Adrenal gland (tissue), 9 donors: ENCODE measurements at regions not wholly inside any gene's neighbourhood (a gene's known extent, or its start where the extent isn't known, plus 50 kb on each side); places are given as distances from the start of the nearest gene placed in this dataset.
A peak's percentile ranks its signal among the peaks of the same experiment; 100 is the strongest.

Experiments
- DNase-seq, 7 donors: peaks; one replicate each; pipeline ENCODE4 v3.0.0-alpha.2; 2019 to 2020
- H3K27ac ChIP-seq, 5 donors: fragments of 200-600 bp; sonication (generic) in 4 of 5; 1 replicate in 3 of 5; 2 replicates in 2 of 5; pipeline versions ENCODE4 v1.5.1 to v1.8.0; 2016 to 2020; ENCODE audit warnings: mild to moderate bottlenecking in 1 of 5
- H3K27me3 ChIP-seq: fragments of 200-600 bp; 2 replicates; pipeline ENCODE4 v1.8.0; 2021
- H3K36me3 ChIP-seq, 2 donors: fragments of 200-600 bp; replicated peaks in 1 of 2; 1 replicate in 1 of 2; 2 replicates in 1 of 2; pipeline versions ENCODE4 v1.5.1 to v1.8.0; 2018 to 2022
- H3K4me1 ChIP-seq, 2 donors: fragments of 200-600 bp; replicated peaks in 1 of 2; 1 replicate in 1 of 2; 2 replicates in 1 of 2; pipeline versions ENCODE4 v1.5.1 to v1.8.0; 2018 to 2021
- H3K4me3 ChIP-seq, 4 donors: fragments of 200-600 bp; sonication (generic) in 3 of 4; one replicate each; pipeline ENCODE4 v1.5.1; 2016 to 2018
- H3K9me3 ChIP-seq, 3 donors: fragments of 200-600 bp; sonication (generic) in 1 of 3; replicated peaks in 1 of 3; 1 replicate in 2 of 3; 2 replicates in 1 of 3; pipeline versions ENCODE4 v1.5.1 to v1.8.0; 2016 to 2021
- CTCF ChIP-seq, 6 experiments: fragments of 450-650 bp in 4 of 6; fragments of 200-600 bp in 2 of 6; sonication (generic) in 1 of 6; IDR thresholded peaks; 1 replicate in 5 of 6; 2 replicates in 1 of 6; pipeline versions ENCODE4 v1.5.1 to v1.8.0; 2016 to 2021; ENCODE audit warnings: antibody characterized with exemption in 6 of 6, mild to moderate bottlenecking in 2 of 6, moderate library complexity in 1 of 6
- POLR2A ChIP-seq, 2 donors: fragments of 450-650 bp; IDR thresholded peaks; one replicate each; pipeline ENCODE4 v1.6.1; 2017; ENCODE audit warnings: antibody characterized with exemption in 2 of 2, mild to moderate bottlenecking in 2 of 2, moderate library complexity in 1 of 2
- WGBS, 4 donors: extraction: QIAGEN DNeasy Blood & Tissue Kit in 2 of 4; methylation state at CpG; one replicate each; pipeline versions ENCODE4 v1.1.5 to v1.1.7; 2013 to 2017; 5-methylcytosine and 5-hydroxymethylcytosine counted together
- intact Hi-C, 2 donors: fragments of 100-400 bp; cut with DNase I; formaldehyde crosslinking; loops; one replicate each; pipeline versions ENCODE4 v1.14.1 to v1.15.0; 2022 to 2023
- donor health status: healthy with polysubstance abuse.
- donor health status: Bipolar disorder and iron deficiency.
- donor health status: DM: yes; HTN: yes; CAD: no.
- donor health status: DM: no; HTN: no; CAD: no.
- donor health status: DM: no; HTN: no; CAD: no.

GRCh38 chr15:38691965-38692788 lies 127.6 kb upstream of the RASGRP1 start:
- Histone ChIP-seq H3K9me3 (no peaks in the 10 kb centered on the region), H3K4me1 (no peaks in the 10 kb centered on the region), H3K27ac (no peak overlapping the region), H3K27me3 (no peaks in the 10 kb centered on the region), H3K36me3 (no peaks in the 10 kb centered on the region), H3K4me3 (no peak overlapping the region)
- intact Hi-C loops, result no loop called here
- TF ChIP-seq CTCF (IDR thresholded peaks at IDR 0.05), result no peak
- TF ChIP-seq POLR2A (IDR thresholded peaks at IDR 0.05), result no peak
- WGBS, 4 donors, result 78 to 88% (median 82%) methylated on average over 7 of the region's 7 CpGs
- DNase-seq, result no peak

GRCh38 chr15:38692789-38693062 lies 128.1 kb upstream of the RASGRP1 start:
- 87 to 90% (median 90%) methylated on average over 3 of the region's 3 CpGs for WGBS, 4 donors
- Histone ChIP-seq H3K4me1 (no peaks in the 10 kb centered on the region), H3K36me3 (no peaks in the 10 kb centered on the region), H3K27ac (no peak overlapping the region), H3K9me3 (no peaks in the 10 kb centered on the region), H3K27me3 (no peaks in the 10 kb centered on the region), H3K4me3 (no peak overlapping the region)
- no peak for TF ChIP-seq CTCF (IDR thresholded peaks at IDR 0.05)
- TF ChIP-seq POLR2A (IDR thresholded peaks at IDR 0.05), result no peak
- intact Hi-C loops, result no loop called here
- DNase-seq, result no peak

GRCh38 chr15:38695249-38696108 lies 130.9 kb upstream of the RASGRP1 start:
- 63 to 80% (median 76%) methylated on average over 4 of the region's 4 CpGs for WGBS, 4 donors
- Histone ChIP-seq H3K4me1 (no peaks in the 10 kb centered on the region), H3K36me3 (no peaks in the 10 kb centered on the region), H3K4me3 (no peak overlapping the region), H3K27me3 (no peaks in the 10 kb centered on the region), H3K9me3 (no peaks in the 10 kb centered on the region), H3K27ac (no peak overlapping the region)
- TF ChIP-seq POLR2A (IDR thresholded peaks at IDR 0.05) (no peak), CTCF (IDR thresholded peaks at IDR 0.05) (no peak)
- no peak for DNase-seq
- intact Hi-C loops, result no loop called here

- intact Hi-C loops, result no loop called here
- no peaks in the 10 kb centered on the region for H3K9me3 ChIP-seq
- no peak overlapping the region for H3K4me3 ChIP-seq
- TF ChIP-seq POLR2A (IDR thresholded peaks at IDR 0.05), result no peak
- TF ChIP-seq CTCF (IDR thresholded peaks at IDR 0.05), result no peak
- H3K27ac ChIP-seq, result no peak overlapping the region
- peak in 1 of 7 donors; percentile 53 for DNase-seq
- no peaks in the 10 kb centered on the region for H3K27me3 ChIP-seq
- H3K4me1 ChIP-seq, result no peaks in the 10 kb centered on the region
- WGBS, 4 donors, result 69 to 83% (median 72%) methylated on average over 6 to 7 of the region's 7 CpGs
- no peaks in the 10 kb centered on the region for H3K36me3 ChIP-seq
Measured at GRCh38 chr15:38696109-38696727, 131.6 kb upstream of the RASGRP1 start.
